Prostate gland (tissue), 2 donors: ENCODE measurements at regions not wholly inside any gene's neighbourhood (a gene's known extent, or its start where the extent isn't known, plus 50 kb on each side); places are given as distances from the start of the nearest gene placed in this dataset.

Experiments used
- DNase-seq: peaks from one replicate; pipeline ENCODE4 v3.0.0-alpha.2; 2019; ENCODE audit warnings: low spot score
- H3K27ac ChIP-seq, 2 donors: fragments of 200-600 bp; sonication (generic); 2 replicates each; pipeline ENCODE4 v1.5.1; 2017 to 2019
- H3K27me3 ChIP-seq: fragments of 200-600 bp; sonication (generic); replicated peaks from 2 replicates; pipeline ENCODE4 v1.5.1; 2019; ENCODE audit not compliant: insufficient read depth
- H3K36me3 ChIP-seq, 2 donors: fragments of 200-600 bp; sonication (generic); 1 replicate in 1 of 2; 2 replicates in 1 of 2; pipeline versions ENCODE4 v1.5.1 to v1.8.1; 2017 to 2019
- H3K4me1 ChIP-seq: fragments of 200-600 bp; sonication (generic); replicated peaks from 2 replicates; pipeline ENCODE4 v1.5.1; 2019
- H3K4me3 ChIP-seq, 2 donors: fragments of 200-600 bp; sonication (generic); 2 replicates each; pipeline ENCODE4 v1.5.1; 2017 to 2019
- H3K9me3 ChIP-seq: fragments of 200-600 bp; sonication (generic); 2 replicates; pipeline ENCODE4 v1.5.1; 2017
- POLR2A ChIP-seq: fragments of 450-650 bp; IDR thresholded peaks from one replicate; pipeline ENCODE4 v1.6.1; 2016; ENCODE audit warnings: antibody characterized with exemption, mild to moderate bottlenecking
- POLR2AphosphoS5 ChIP-seq: sonication (generic); formaldehyde crosslinking; IDR thresholded peaks from one replicate; pipeline ENCODE4 v1.6.1; 2017; ENCODE audit warnings: antibody characterized with exemption
- WGBS: methylation state at CpG from one replicate; pipeline ENCODE4 v1.1.5; 2018; 5-methylcytosine and 5-hydroxymethylcytosine counted together
- intact Hi-C: fragments of 100-400 bp; cut with DNase I; formaldehyde crosslinking; loops from one replicate; pipeline ENCODE4 v1.14.2; 2022
- TF ChIP-seq, protein P1 (sequence below), 4 experiments: fragments of 200-600 bp in 2 of 4; fragments of 450-650 bp in 2 of 4; sonication (generic) in 2 of 4; IDR thresholded peaks; 1 replicate in 3 of 4; 2 replicates in 1 of 4; pipeline ENCODE4 v1.5.1; 2016 to 2019; ENCODE audit warnings: antibody characterized with exemption in 4 of 4, mild to moderate bottlenecking in 2 of 4, moderate library complexity in 2 of 4

DNA sequence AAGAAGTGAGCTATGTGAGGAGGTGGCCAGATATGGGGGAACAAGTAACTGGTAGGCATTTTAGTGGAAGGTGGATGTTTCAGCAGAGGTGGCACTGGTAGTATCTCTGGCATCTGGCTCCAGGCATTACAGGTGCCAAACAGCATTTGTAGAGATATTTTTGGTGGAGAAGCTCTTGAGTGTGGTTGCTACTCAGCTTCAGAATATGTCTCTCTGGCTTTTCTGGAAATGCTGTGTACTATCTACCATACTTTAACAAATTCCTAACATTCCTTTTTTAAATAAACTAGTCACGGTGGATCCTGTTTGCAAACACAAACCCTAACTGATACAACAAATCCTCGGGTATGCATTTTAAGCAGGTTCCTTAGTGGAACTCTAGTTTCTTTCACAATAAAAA lies 128.0 kb downstream of the BARX2 start:
- intact Hi-C loops: no loop called here
- Histone ChIP-seq H3K36me3 (no peaks in the 10 kb centered on the region), H3K4me3 (no peak overlapping the region), H3K27ac (no peak overlapping the region), H3K27me3 (no peaks in the 10 kb centered on the region), H3K9me3 (no peaks in the 10 kb centered on the region), H3K4me1 (no peaks in the 10 kb centered on the region)
- TF ChIP-seq, protein P1, sequence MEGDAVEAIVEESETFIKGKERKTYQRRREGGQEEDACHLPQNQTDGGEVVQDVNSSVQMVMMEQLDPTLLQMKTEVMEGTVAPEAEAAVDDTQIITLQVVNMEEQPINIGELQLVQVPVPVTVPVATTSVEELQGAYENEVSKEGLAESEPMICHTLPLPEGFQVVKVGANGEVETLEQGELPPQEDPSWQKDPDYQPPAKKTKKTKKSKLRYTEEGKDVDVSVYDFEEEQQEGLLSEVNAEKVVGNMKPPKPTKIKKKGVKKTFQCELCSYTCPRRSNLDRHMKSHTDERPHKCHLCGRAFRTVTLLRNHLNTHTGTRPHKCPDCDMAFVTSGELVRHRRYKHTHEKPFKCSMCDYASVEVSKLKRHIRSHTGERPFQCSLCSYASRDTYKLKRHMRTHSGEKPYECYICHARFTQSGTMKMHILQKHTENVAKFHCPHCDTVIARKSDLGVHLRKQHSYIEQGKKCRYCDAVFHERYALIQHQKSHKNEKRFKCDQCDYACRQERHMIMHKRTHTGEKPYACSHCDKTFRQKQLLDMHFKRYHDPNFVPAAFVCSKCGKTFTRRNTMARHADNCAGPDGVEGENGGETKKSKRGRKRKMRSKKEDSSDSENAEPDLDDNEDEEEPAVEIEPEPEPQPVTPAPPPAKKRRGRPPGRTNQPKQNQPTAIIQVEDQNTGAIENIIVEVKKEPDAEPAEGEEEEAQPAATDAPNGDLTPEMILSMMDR (IDR thresholded peaks at IDR 0.05): no peak
- TF ChIP-seq POLR2AphosphoS5: no peak
- TF ChIP-seq POLR2A: no peak
- WGBS: 38% methylated on average over 2 of the region's 2 CpGs
- DNase-seq: no peak

DNA sequence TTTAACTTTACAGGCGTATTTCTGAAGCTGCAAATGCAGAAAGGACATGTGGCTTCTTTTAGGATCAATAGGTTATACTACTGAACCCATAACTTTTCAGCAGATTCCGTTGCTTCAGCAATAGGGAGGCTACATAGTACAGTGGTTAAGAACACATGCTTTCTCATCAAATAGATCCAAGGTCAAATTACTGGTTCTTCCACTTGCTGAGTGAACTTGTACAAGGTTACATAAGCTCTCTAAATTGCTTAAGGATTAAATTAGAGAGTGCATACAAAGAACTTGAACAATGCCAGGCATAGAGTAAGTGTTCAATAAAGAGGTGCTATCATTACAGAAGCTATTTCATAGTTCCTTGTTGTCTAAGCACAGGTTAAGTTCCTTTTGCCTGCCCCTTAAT lies 129.6 kb downstream of the BARX2 start:
- no peak overlapping the region for H3K4me3 ChIP-seq
- no peak for DNase-seq

DNA sequence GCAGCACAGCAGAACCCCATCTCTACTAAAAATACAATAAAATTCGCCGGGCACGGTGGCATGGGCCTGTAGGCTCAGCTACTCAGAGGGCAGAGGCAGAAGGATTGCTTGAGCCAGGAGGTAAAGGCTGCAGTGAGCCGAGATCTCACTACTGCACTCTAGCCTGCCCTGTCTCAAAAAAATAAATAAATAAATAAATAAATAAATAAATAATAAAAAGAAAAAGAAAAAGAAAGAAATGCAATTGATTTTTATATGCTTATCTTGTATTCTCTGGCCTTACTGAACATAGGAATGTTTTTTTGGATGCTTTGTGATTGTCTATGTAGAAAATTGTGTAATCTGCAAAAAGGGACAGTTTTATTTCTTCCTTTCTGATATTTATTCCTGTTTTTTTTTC lies 132.5 kb downstream of the BARX2 start:
- H3K4me3 ChIP-seq: no peak overlapping the region
- H3K4me1 ChIP-seq: no peaks in the 10 kb centered on the region
- no peak overlapping the region for H3K27ac ChIP-seq
- WGBS: 99% methylated on average over 4 of the region's 4 CpGs
- no peaks in the 10 kb centered on the region for H3K36me3 ChIP-seq
- TF ChIP-seq, protein P1 (IDR thresholded peaks at IDR 0.05): no peak
- no peak for TF ChIP-seq POLR2AphosphoS5
- no peak for TF ChIP-seq POLR2A
- DNase-seq: no peak
- no peaks in the 10 kb centered on the region for H3K9me3 ChIP-seq
- intact Hi-C loops: no loop called here
- no peaks in the 10 kb centered on the region for H3K27me3 ChIP-seq

More for the DNA sequence above, 129.6 kb downstream of the BARX2 start:
- Histone ChIP-seq H3K27ac (no peak overlapping the region), H3K27me3 (no peaks in the 10 kb centered on the region), H3K9me3 (no peaks in the 10 kb centered on the region), H3K4me1 (no peaks in the 10 kb centered on the region), H3K36me3 (no peaks in the 10 kb centered on the region)
- WGBS: 59% methylated on average over 2 of the region's 2 CpGs
- intact Hi-C loops: no loop called here
- TF ChIP-seq, protein P1 (IDR thresholded peaks at IDR 0.05): no peak
- TF ChIP-seq POLR2AphosphoS5 (no peak), POLR2A (no peak)

GRCh38 chr11:129528296-129528695 lies 152.6 kb downstream of the BARX2 start:
- intact Hi-C loops: no loop called here

More at GRCh38 chr11:129528296-129528695, 152.6 kb downstream of the BARX2 start:
- Histone ChIP-seq H3K27me3 (no peaks in the 10 kb centered on the region), H3K9me3 (no peaks in the 10 kb centered on the region), H3K27ac (no peak overlapping the region), H3K4me1 (no peaks in the 10 kb centered on the region), H3K36me3 (no peaks in the 10 kb centered on the region), H3K4me3 (no peak overlapping the region)
- WGBS: 91% methylated on average over 2 of the region's 2 CpGs
- TF ChIP-seq, protein P1 (IDR thresholded peaks at IDR 0.05): no peak
- TF ChIP-seq POLR2AphosphoS5: no peak
- no peak for TF ChIP-seq POLR2A
- no peak for DNase-seq
